ENCODE measurements at regions not wholly inside any gene's neighbourhood (a gene's known extent, or its start where the extent isn't known, plus 50 kb on each side); places are given as distances from the start of the nearest gene placed in this dataset.

- TF ChIP-seq CTCF (conservative IDR thresholded peaks at IDR 0.05; ENCODE audit: low read depth in 2 of 2): no peak
Observed at GRCh38 chr4:20616313-20616712, 83.9 kb upstream of the PACRGL start (continued).

- H3K27me3 Mint-ChIP-seq (ENCODE audit: insufficient read depth, low read depth, poor library complexity): peaks cover 2% of the 10 kb centered on the region
- H3K27ac Mint-ChIP-seq: no peak overlapping the region
- H3K4me1 Mint-ChIP-seq: peaks cover 26% of the 10 kb centered on the region
- Histone ChIP-seq H3K27ac (ENCODE audit: low read depth) (no peak overlapping the region), H2AFZ (no peak overlapping the region), H3K4me2 (no peak overlapping the region), H3F3A (replicated peaks; ENCODE audit: low read depth) (no peaks in the 10 kb centered on the region), H3K36me3 (ENCODE audit: insufficient read depth) (no peaks in the 10 kb centered on the region), H3K4me1 (ENCODE audit: insufficient read depth) (peaks cover 38% of the 10 kb centered on the region), H3K27me3 (ENCODE audit: insufficient read depth) (no peaks in the 10 kb centered on the region), H4K20me1 (replicated peaks; ENCODE audit: insufficient read depth) (no peaks in the 10 kb centered on the region), H3K79me2 (replicated peaks; ENCODE audit: insufficient read depth) (no peaks in the 10 kb centered on the region), H3K9me2 (ENCODE audit: insufficient read depth) (no peaks in the 10 kb centered on the region), H3K4me3 (no peak overlapping the region)
- no peaks in the 10 kb centered on the region for H3K9me3 Mint-ChIP-seq
- no peak overlapping the region for H3K4me3 Mint-ChIP-seq
- ATAC-seq (no peak), DNase-seq (ENCODE audit: low spot score) (no peak)
- no peaks in the 10 kb centered on the region for H3K36me3 Mint-ChIP-seq (ENCODE audit: low read depth)
- TF ChIP-seq ZNF462 (CRISPR knock-in tag; IDR thresholded peaks at IDR 0.05) (no peak), ZNF331 (CRISPR knock-in tag; IDR thresholded peaks at IDR 0.05; ENCODE audit: low read depth) (no peak), EZH2 (IDR thresholded peaks at IDR 0.05; ENCODE audit: low read depth, unreplicated experiment) (no peak), CREB1 (CRISPR knock-in tag; IDR thresholded peaks at IDR 0.05; ENCODE audit: low read depth) (no peak), EZH2phosphoT487 (IDR thresholded peaks at IDR 0.05; ENCODE audit: unreplicated experiment) (no peak), NANOG (IDR thresholded peaks at IDR 0.05; ENCODE audit: borderline replicate concordance) (no peak), JUNB (IDR thresholded peaks at IDR 0.05; ENCODE audit: unreplicated experiment) (no peak), REST (IDR thresholded peaks at IDR 0.05; ENCODE audit: unreplicated experiment) (no peak), ETS1 (IDR thresholded peaks at IDR 0.05) (no peak), ZNF114 (CRISPR knock-in tag; IDR thresholded peaks at IDR 0.05) (no peak), STAT1 (IDR thresholded peaks at IDR 0.05; ENCODE audit: unreplicated experiment) (no peak)
Observed at GRCh38 chr4:20616848-20617247, 83.4 kb upstream of the PACRGL start.

All from GM23338 (cell line).